HepG2 (cell line): ENCODE measurements at regions not wholly inside any gene's neighbourhood (a gene's known extent, or its start where the extent isn't known, plus 50 kb on each side); places are given as distances from the start of the nearest gene placed in this dataset.

Source experiments
- ATAC-seq: fragments of 200-7000 bp; cut with Tn5 transposase; 3 replicates; pipeline ENCODE4 v1.9.1; 2020; ENCODE audit warnings: mild to moderate bottlenecking, moderate library complexity
- BruUV-seq: library from RNA; stranded (reverse); fragments of 400-500 nt; replicated peaks from 2 replicates; lab custom pipeline; 2021; lab: Mats Ljungman, UMichigan
- CTCF ChIA-PET: fragments of 300-600 bp; formaldehyde crosslinking; extraction: SDS; loops from one replicate; lab custom pipeline; 2021; ENCODE audit warnings: low total read pairs, inconsistent platforms, low intra/inter-chr PET ratio; lab: Yijun Ruan, JAX
- POLR2A ChIA-PET: fragments of 350-600 bp; sonication (Branson Sonifier 250); formaldehyde crosslinking; loops from one replicate; lab custom pipeline; 2020; ENCODE audit warnings: antibody characterized with exemption, inconsistent platforms; lab: Yijun Ruan, JAX
- DNase-seq: peaks from one replicate; pipeline ENCODE4 v3.0.0-alpha.2; 2015; ENCODE audit warnings: low spot score
- FAIRE-seq: peaks from 3 replicates; lab custom pipeline; 2011; peaks lifted over from hg19 to GRCh38; lab: Jason Lieb, UNC
- H2AFZ ChIP-seq: one replicate; pipeline ENCODE4 v1.6.1; 2011; ENCODE audit warnings: low read length, inconsistent platforms
- H3K27ac ChIP-seq: fragments of 300-600 bp; 3 replicates; pipeline ENCODE4 v1.8.0; 2011; ENCODE audit warnings: mixed run types, mild to moderate bottlenecking, mixed read lengths, low read length, inconsistent platforms; ENCODE audit not compliant: insufficient read depth; ENCODE audit errors: extremely low read length
- H3K27me3 ChIP-seq, 2 experiments: fragments of 200-600 bp in 1 of 2; 2 replicates in 1 of 2; 3 replicates in 1 of 2; pipeline versions ENCODE4 v1.6.0 to v1.8.0; 2011; ENCODE audit warnings: low read length in 2 of 2, mild to moderate bottlenecking in 2 of 2, moderate library complexity in 2 of 2, inconsistent platforms in 1 of 2; ENCODE audit not compliant: insufficient read depth in 2 of 2, control insufficient read depth in 1 of 2
- H3K36me3 ChIP-seq, 2 experiments: fragments of 200-600 bp in 1 of 2; replicated peaks in 1 of 2; 2 replicates in 1 of 2; 3 replicates in 1 of 2; pipeline versions ENCODE4 v1.5.1 to v1.8.0; 2011; ENCODE audit warnings: low read length in 2 of 2, inconsistent platforms in 1 of 2; ENCODE audit not compliant: insufficient read depth in 2 of 2, control insufficient read depth in 1 of 2
- H3K4me1 ChIP-seq: 2 replicates; pipeline ENCODE4 v1.5.1; 2012; ENCODE audit warnings: low read length, inconsistent platforms; ENCODE audit not compliant: insufficient read depth
- H3K4me2 ChIP-seq: 2 replicates; pipeline ENCODE4 v1.6.0; 2011; ENCODE audit warnings: low read depth, low read length, inconsistent platforms
- H3K4me3 ChIP-seq, 3 experiments: fragments of 200-600 bp in 1 of 3; sonication (generic), shearing (Covaris generic) in 1 of 3; replicated peaks in 1 of 3; 2 replicates each; pipeline ENCODE4 v1.5.1; 2011 to 2016; ENCODE audit warnings: low read length in 3 of 3, inconsistent platforms in 2 of 3, low read depth in 2 of 3, mild to moderate bottlenecking in 2 of 3, control low read depth in 1 of 3, mixed read lengths in 1 of 3; ENCODE audit not compliant: insufficient read depth in 1 of 3
- H3K79me2 ChIP-seq: one replicate; pipeline ENCODE4 v1.6.1; 2011; ENCODE audit warnings: low read length, inconsistent platforms; ENCODE audit not compliant: insufficient read depth
- H3K9ac ChIP-seq: 2 replicates; pipeline ENCODE4 v1.6.0; 2011; ENCODE audit warnings: mild to moderate bottlenecking, low read depth, low read length, inconsistent platforms; ENCODE audit not compliant: insufficient read depth
- H3K9me3 ChIP-seq: 2 replicates; pipeline ENCODE4 v1.5.1; 2012; ENCODE audit warnings: mild to moderate bottlenecking, low read length
- H4K20me1 ChIP-seq: 2 replicates; pipeline ENCODE4 v1.6.0; 2011; ENCODE audit warnings: inconsistent platforms, mild to moderate bottlenecking, low read length, moderate library complexity; ENCODE audit not compliant: insufficient read depth
- ADNP ChIP-seq: sonication (generic); formaldehyde crosslinking; IDR thresholded peaks from 2 replicates; pipeline ENCODE4 v1.4.0; 2020; ENCODE audit warnings: missing genetic modification reagents
- BORCS8-MEF2B ChIP-seq: sonication (generic); formaldehyde crosslinking; IDR thresholded peaks from 2 replicates; pipeline ENCODE4 v1.8.0; 2022; ENCODE audit warnings: mild to moderate bottlenecking, missing genetic modification reagents
- CCDC6 ChIP-seq: sonication (generic); formaldehyde crosslinking; IDR thresholded peaks from 2 replicates; pipeline ENCODE4 v1.8.1; 2022; ENCODE audit warnings: mild to moderate bottlenecking, missing genetic modification reagents, moderate library complexity
- CREB3 ChIP-seq: sonication (generic); formaldehyde crosslinking; IDR thresholded peaks from 2 replicates; pipeline ENCODE4 v1.5.0; 2020; ENCODE audit warnings: missing genetic modification reagents
- FOXP4 ChIP-seq: sonication (generic); formaldehyde crosslinking; IDR thresholded peaks from 2 replicates; pipeline ENCODE4 v1.4.0; 2020; ENCODE audit warnings: missing genetic modification reagents
- ISX ChIP-seq: sonication (generic); formaldehyde crosslinking; conservative IDR thresholded peaks from 2 replicates; pipeline ENCODE4 v1.5.0; 2020; ENCODE audit warnings: missing genetic modification reagents
- KAT2B ChIP-seq: fragments of 150-350 bp; IDR thresholded peaks from 2 replicates; pipeline ENCODE4 v1.6.1; 2014; ENCODE audit warnings: low read depth, low read length, borderline replicate concordance
- KDM4B ChIP-seq: sonication (generic); formaldehyde crosslinking; IDR thresholded peaks from 2 replicates; pipeline ENCODE4 v1.4.0; 2020; ENCODE audit warnings: missing genetic modification reagents
- KLF15 ChIP-seq: sonication (generic); formaldehyde crosslinking; IDR thresholded peaks from 2 replicates; pipeline ENCODE4 v1.8.1; 2023; ENCODE audit warnings: borderline replicate concordance, mild to moderate bottlenecking, inconsistent platforms, missing genetic modification reagents, mixed read lengths
- MBD4 ChIP-seq: IDR thresholded peaks from 2 replicates; pipeline ENCODE4 v1.6.1; 2012; ENCODE audit warnings: low read length, inconsistent platforms, borderline replicate concordance
- NFATC3 ChIP-seq: sonication (generic); formaldehyde crosslinking; IDR thresholded peaks from 2 replicates; pipeline ENCODE4 v1.5.1; 2020; ENCODE audit warnings: mild to moderate bottlenecking, missing genetic modification reagents
- NR2F2 ChIP-seq: IDR thresholded peaks from 2 replicates; pipeline ENCODE4 v1.6.1; 2012; ENCODE audit warnings: low read depth, inconsistent platforms, borderline replicate concordance
- ONECUT2 ChIP-seq: sonication (generic); formaldehyde crosslinking; IDR thresholded peaks from 2 replicates; pipeline ENCODE4 v1.4.0; 2020; ENCODE audit warnings: missing genetic modification reagents
- PITX1 ChIP-seq: sonication (generic); formaldehyde crosslinking; IDR thresholded peaks from 2 replicates; pipeline ENCODE4 v1.5.1; 2020; ENCODE audit warnings: mild to moderate bottlenecking, missing genetic modification reagents
- TP53 ChIP-seq: sonication (generic); formaldehyde crosslinking; conservative IDR thresholded peaks from 2 replicates; pipeline ENCODE4 v1.4.0; 2020; ENCODE audit warnings: missing genetic modification reagents
- ZNF513 ChIP-seq: sonication (generic); formaldehyde crosslinking; conservative IDR thresholded peaks from 2 replicates; pipeline ENCODE4 v1.5.0; 2020; ENCODE audit warnings: missing genetic modification reagents
- ZNF552 ChIP-seq: sonication (generic); formaldehyde crosslinking; IDR thresholded peaks from 2 replicates; pipeline ENCODE4 v1.9.0; 2022; ENCODE audit warnings: missing genetic modification reagents, mild to moderate bottlenecking, borderline replicate concordance
- ZNF770 ChIP-seq: sonication (generic); formaldehyde crosslinking; IDR thresholded peaks from 2 replicates; pipeline ENCODE4 v1.5.0; 2020; ENCODE audit warnings: mild to moderate bottlenecking, missing genetic modification reagents
- ZUFSP ChIP-seq: sonication (generic); formaldehyde crosslinking; IDR thresholded peaks from 2 replicates; pipeline ENCODE4 v1.9.0; 2021; ENCODE audit warnings: missing genetic modification reagents, mild to moderate bottlenecking, borderline replicate concordance
- WGBS: methylation state at CpG from one replicate; pipeline ENCODE4 v1.1.6; 2017; ENCODE audit warnings: low lambda C conversion rate; 5-methylcytosine and 5-hydroxymethylcytosine counted together
- in situ Hi-C: cut with HindIII; loops from 2 replicates; pipeline ENCODE4 v1.10.0; 2017; ENCODE audit warnings: low pct_unique_long_range_greater_than_20kb; ENCODE audit not compliant: extremely low pct_ligation_motif_present
- intact Hi-C: fragments of 100-400 bp; cut with micrococcal nuclease; formaldehyde crosslinking; loops from one replicate; pipeline ENCODE4 v1.10.0; 2022; ENCODE audit not compliant: unreplicated experiment

- intact Hi-C loops (no loop called here), in situ Hi-C loops (no loop called here)
- no TSS peak for BruUV-seq
- FAIRE-seq (no peak), ATAC-seq (no peak), DNase-seq (no peak)
- Histone ChIP-seq H3K27me3 (peaks cover 1 to 7% of the 10 kb centered on the region in 2 experiments; a peak in 1 of 5 replicates), H3K4me3 (no peak overlapping the region), H4K20me1 (no peaks in the 10 kb centered on the region), H3K36me3 (no peaks in the 10 kb centered on the region), H3K9me3 (no peaks in the 10 kb centered on the region), H3K4me1 (no peaks in the 10 kb centered on the region), H3K9ac (no peak overlapping the region), H3K4me2 (no peak overlapping the region), H3K79me2 (no peaks in the 10 kb centered on the region), H2AFZ (no peak overlapping the region), H3K27ac (no peak overlapping the region)
- ChIA-PET CTCF (no interaction called here), POLR2A (no interaction called here)
- WGBS, result 3% methylated on average over 4 of the region's 5 CpGs
- TF ChIP-seq BORCS8-MEF2B (CRISPR knock-in tag) (no peak), ADNP (CRISPR knock-in tag) (no peak), MBD4 (no peak), FOXP4 (no peak), PITX1 (no peak), CCDC6 (no peak), ZUFSP (no peak), ISX (CRISPR knock-in tag) (no peak), KAT2B (no peak), ZNF552 (CRISPR knock-in tag) (no peak), KDM4B (CRISPR knock-in tag) (no peak), ONECUT2 (CRISPR knock-in tag) (no peak), TP53 (CRISPR knock-in tag) (no peak), NFATC3 (CRISPR knock-in tag) (no peak), NR2F2 (no peak), ZNF513 (no peak), CREB3 (CRISPR knock-in tag) (no peak), ZNF770 (CRISPR knock-in tag) (no peak), KLF15 (CRISPR knock-in tag) (no peak)
Measured at GRCh38 chr7:25321424-25321823, 93.1 kb upstream of the NPVF start.
